ENCODE measurements at regions not wholly inside any gene's neighbourhood (a gene's known extent, or its start where the extent isn't known, plus 50 kb on each side); places are given as distances from the start of the nearest gene placed in this dataset.

GRCh38 chr2:217156801-217157200 is 296.9 kb upstream of the TNP1 start:
- TF ChIP-seq CTCF (IDR thresholded peaks at IDR 0.05; ENCODE audit: low read depth, low read length), result no peak
- H3K4me3 ChIP-seq (ENCODE audit: low read depth, low read length), result no peak overlapping the region
- no peak for DNase-seq (ENCODE audit: low read depth, low spot score)
- in situ Hi-C loops (cut with HindIII; ENCODE audit: low sequenced_read_pairs), result no loop called here

- DNase-seq (ENCODE audit: low read depth, low spot score), result no peak
- no peak for TF ChIP-seq CTCF (IDR thresholded peaks at IDR 0.05; ENCODE audit: low read depth, low read length)
- H3K4me3 ChIP-seq (ENCODE audit: low read depth, low read length), result no peak overlapping the region
- in situ Hi-C loops (cut with HindIII; ENCODE audit: low sequenced_read_pairs), result no loop called here
Measured at GRCh38 chr2:217154923-217155322, 295.1 kb upstream of the TNP1 start.

- no peak overlapping the region for H3K4me3 ChIP-seq (ENCODE audit: low read depth, low read length)
- no peak for TF ChIP-seq CTCF (IDR thresholded peaks at IDR 0.05; ENCODE audit: low read depth, low read length)
- in situ Hi-C loops (cut with HindIII; ENCODE audit: low sequenced_read_pairs), result no loop called here
- no peak for DNase-seq (ENCODE audit: low read depth, low spot score)
Measured at GRCh38 chr2:217153510-217153909, 293.6 kb upstream of the TNP1 start.

GRCh38 chr2:217152831-217153230 is 293.0 kb upstream of the TNP1 start:
- in situ Hi-C loops (cut with HindIII; ENCODE audit: low sequenced_read_pairs), result no loop called here
- no peak overlapping the region for H3K4me3 ChIP-seq (ENCODE audit: low read depth, low read length)
- no peak for DNase-seq (ENCODE audit: low read depth, low spot score)
- no peak for TF ChIP-seq CTCF (IDR thresholded peaks at IDR 0.05; ENCODE audit: low read depth, low read length)

GRCh38 chr2:217151509-217152206 is 291.8 kb upstream of the TNP1 start:
- no peak for DNase-seq (ENCODE audit: low read depth, low spot score)
- no peak for TF ChIP-seq CTCF (IDR thresholded peaks at IDR 0.05; ENCODE audit: low read depth, low read length)
- H3K4me3 ChIP-seq (ENCODE audit: low read depth, low read length), result no peak overlapping the region
- in situ Hi-C loops (cut with HindIII; ENCODE audit: low sequenced_read_pairs), result no loop called here

GRCh38 chr2:217150236-217150635 is 290.4 kb upstream of the TNP1 start:
- in situ Hi-C loops (cut with HindIII; ENCODE audit: low sequenced_read_pairs), result no loop called here
- no peak overlapping the region for H3K4me3 ChIP-seq (ENCODE audit: low read depth, low read length)
- no peak for DNase-seq (ENCODE audit: low read depth, low spot score)
- TF ChIP-seq CTCF (IDR thresholded peaks at IDR 0.05; ENCODE audit: low read depth, low read length), result no peak

All from astrocyte of the spinal cord (primary cell).